HepG2 (cell line): ENCODE measurements at regions not wholly inside any gene's neighbourhood (a gene's known extent, or its start where the extent isn't known, plus 50 kb on each side); places are given as distances from the start of the nearest gene placed in this dataset.
A peak's percentile ranks its signal among the peaks of the same experiment; 100 is the strongest.

Experiments
- ATAC-seq: fragments of 200-7000 bp; cut with Tn5 transposase; 3 replicates; pipeline ENCODE4 v1.9.1; 2020; ENCODE audit warnings: mild to moderate bottlenecking, moderate library complexity
- BruUV-seq: library from RNA; stranded (reverse); fragments of 400-500 nt; replicated peaks from 2 replicates; lab custom pipeline; 2021; lab: Mats Ljungman, UMichigan
- CTCF ChIA-PET: fragments of 300-600 bp; formaldehyde crosslinking; extraction: SDS; loops from one replicate; lab custom pipeline; 2021; ENCODE audit warnings: low total read pairs, inconsistent platforms, low intra/inter-chr PET ratio; lab: Yijun Ruan, JAX
- POLR2A ChIA-PET: fragments of 350-600 bp; sonication (Branson Sonifier 250); formaldehyde crosslinking; loops from one replicate; lab custom pipeline; 2020; ENCODE audit warnings: antibody characterized with exemption, inconsistent platforms; lab: Yijun Ruan, JAX
- DNase-seq: peaks from one replicate; pipeline ENCODE4 v3.0.0-alpha.2; 2015; ENCODE audit warnings: low spot score
- FAIRE-seq: peaks from 3 replicates; lab custom pipeline; 2011; peaks lifted over from hg19 to GRCh38; lab: Jason Lieb, UNC
- H2AFZ ChIP-seq: one replicate; pipeline ENCODE4 v1.6.1; 2011; ENCODE audit warnings: low read length, inconsistent platforms
- H3K27ac ChIP-seq: fragments of 300-600 bp; 3 replicates; pipeline ENCODE4 v1.8.0; 2011; ENCODE audit warnings: mixed run types, mild to moderate bottlenecking, mixed read lengths, low read length, inconsistent platforms; ENCODE audit not compliant: insufficient read depth; ENCODE audit errors: extremely low read length
- H3K27me3 ChIP-seq, 2 experiments: fragments of 200-600 bp in 1 of 2; 2 replicates in 1 of 2; 3 replicates in 1 of 2; pipeline versions ENCODE4 v1.6.0 to v1.8.0; 2011; ENCODE audit warnings: low read length in 2 of 2, mild to moderate bottlenecking in 2 of 2, moderate library complexity in 2 of 2, inconsistent platforms in 1 of 2; ENCODE audit not compliant: insufficient read depth in 2 of 2, control insufficient read depth in 1 of 2
- H3K36me3 ChIP-seq, 2 experiments: fragments of 200-600 bp in 1 of 2; replicated peaks in 1 of 2; 2 replicates in 1 of 2; 3 replicates in 1 of 2; pipeline versions ENCODE4 v1.5.1 to v1.8.0; 2011; ENCODE audit warnings: low read length in 2 of 2, inconsistent platforms in 1 of 2; ENCODE audit not compliant: insufficient read depth in 2 of 2, control insufficient read depth in 1 of 2
- H3K4me1 ChIP-seq: 2 replicates; pipeline ENCODE4 v1.5.1; 2012; ENCODE audit warnings: low read length, inconsistent platforms; ENCODE audit not compliant: insufficient read depth
- H3K4me2 ChIP-seq: 2 replicates; pipeline ENCODE4 v1.6.0; 2011; ENCODE audit warnings: low read depth, low read length, inconsistent platforms
- H3K4me3 ChIP-seq, 3 experiments: fragments of 200-600 bp in 1 of 3; sonication (generic), shearing (Covaris generic) in 1 of 3; replicated peaks in 1 of 3; 2 replicates each; pipeline ENCODE4 v1.5.1; 2011 to 2016; ENCODE audit warnings: low read length in 3 of 3, inconsistent platforms in 2 of 3, low read depth in 2 of 3, mild to moderate bottlenecking in 2 of 3, control low read depth in 1 of 3, mixed read lengths in 1 of 3; ENCODE audit not compliant: insufficient read depth in 1 of 3
- H3K79me2 ChIP-seq: one replicate; pipeline ENCODE4 v1.6.1; 2011; ENCODE audit warnings: low read length, inconsistent platforms; ENCODE audit not compliant: insufficient read depth
- H3K9ac ChIP-seq: 2 replicates; pipeline ENCODE4 v1.6.0; 2011; ENCODE audit warnings: mild to moderate bottlenecking, low read depth, low read length, inconsistent platforms; ENCODE audit not compliant: insufficient read depth
- H3K9me3 ChIP-seq: 2 replicates; pipeline ENCODE4 v1.5.1; 2012; ENCODE audit warnings: mild to moderate bottlenecking, low read length
- H4K20me1 ChIP-seq: 2 replicates; pipeline ENCODE4 v1.6.0; 2011; ENCODE audit warnings: inconsistent platforms, mild to moderate bottlenecking, low read length, moderate library complexity; ENCODE audit not compliant: insufficient read depth
- ATF4 ChIP-seq, 2 experiments: fragments of 450-650 bp in 1 of 2; sonication (generic) in 1 of 2; formaldehyde crosslinking; IDR thresholded peaks; 2 replicates each; pipeline versions ENCODE4 v1.5.0 to v1.8.0; 2020 to 2022; ENCODE audit warnings: mild to moderate bottlenecking in 1 of 2, missing genetic modification reagents in 1 of 2
- MAFF ChIP-seq: IDR thresholded peaks from 2 replicates; pipeline ENCODE4 v1.6.1; 2011; ENCODE audit warnings: low read depth, low read length, improper control_type of control experiment
- MAFK ChIP-seq, 2 experiments: IDR thresholded peaks in 1 of 2; conservative IDR thresholded peaks in 1 of 2; 2 replicates each; pipeline ENCODE4 v1.6.1; 2011; ENCODE audit warnings: improper control_type of control experiment in 2 of 2, low read length in 2 of 2
- THAP9 ChIP-seq: sonication (generic); formaldehyde crosslinking; IDR thresholded peaks from 2 replicates; pipeline ENCODE4; 2020; ENCODE audit warnings: missing genetic modification reagents, mild to moderate bottlenecking, borderline replicate concordance
- ZNF264 ChIP-seq: sonication (generic); formaldehyde crosslinking; IDR thresholded peaks from 2 replicates; pipeline ENCODE4 v1.4.0; 2020; ENCODE audit warnings: missing genetic modification reagents
- ZNF317 ChIP-seq: sonication (generic); formaldehyde crosslinking; IDR thresholded peaks from 2 replicates; pipeline ENCODE4 v1.5.0; 2020; ENCODE audit warnings: mild to moderate bottlenecking, missing genetic modification reagents
- ZNF646 ChIP-seq: sonication (generic); formaldehyde crosslinking; IDR thresholded peaks from 2 replicates; pipeline ENCODE4 v1.9.0; 2021; ENCODE audit warnings: mild to moderate bottlenecking, missing genetic modification reagents
- WGBS: methylation state at CpG from one replicate; pipeline ENCODE4 v1.1.6; 2017; ENCODE audit warnings: low lambda C conversion rate; 5-methylcytosine and 5-hydroxymethylcytosine counted together
- in situ Hi-C: cut with HindIII; loops from 2 replicates; pipeline ENCODE4 v1.10.0; 2017; ENCODE audit warnings: low pct_unique_long_range_greater_than_20kb; ENCODE audit not compliant: extremely low pct_ligation_motif_present
- intact Hi-C: fragments of 100-400 bp; cut with micrococcal nuclease; formaldehyde crosslinking; loops from one replicate; pipeline ENCODE4 v1.10.0; 2022; ENCODE audit not compliant: unreplicated experiment

GRCh38 chr3:109644332-109644731, 307.0 kb upstream of the DPPA4 start:
- no peak overlapping the region for H3K4me2 ChIP-seq
- ChIA-PET POLR2A (no interaction called here), CTCF (no interaction called here)
- H4K20me1 ChIP-seq = no peaks in the 10 kb centered on the region
- H2AFZ ChIP-seq = no peak overlapping the region
- H3K9me3 ChIP-seq = no peaks in the 10 kb centered on the region
- H3K9ac ChIP-seq = no peak overlapping the region
- BruUV-seq = no TSS peak
- in situ Hi-C loops (no loop called here), intact Hi-C loops (no loop called here)
- FAIRE-seq = no peak
- DNase-seq = no peak
- no peaks in the 10 kb centered on the region for H3K27me3 ChIP-seq
- H3K36me3 ChIP-seq = no peaks in the 10 kb centered on the region
- 31% methylated on average over 2 of the region's 2 CpGs for whole genome bisulfite sequencing
- H3K79me2 ChIP-seq = no peaks in the 10 kb centered on the region
- H3K27ac ChIP-seq = no peak overlapping the region
- peak; percentile 29 to 77; a peak in 3 of 4 replicates for TF ChIP-seq MAFK (conservative IDR thresholded peaks at IDR 0.05 in 1 of 2, IDR thresholded peaks at IDR 0.05 in 1 of 2; ENCODE audit: low read length in 2 of 2)
- TF ChIP-seq ATF4 (CRISPR knock-in tag; IDR thresholded peaks at IDR 0.05) = no peak
- peak; percentile 58; the same call in 1 of the 2 replicates for TF ChIP-seq MAFF
- H3K4me1 ChIP-seq = no peaks in the 10 kb centered on the region
- ATAC-seq = no peak
- no peak overlapping the region for H3K4me3 ChIP-seq

GRCh38 chr3:109644746-109645145, 307.4 kb upstream of the DPPA4 start:
- DNase-seq (no peak), ATAC-seq (no peak), FAIRE-seq (no peak)
- H4K20me1 ChIP-seq = no peaks in the 10 kb centered on the region
- H3K4me1 ChIP-seq = no peaks in the 10 kb centered on the region
- BruUV-seq = no TSS peak
- H3K9me3 ChIP-seq = no peaks in the 10 kb centered on the region
- POLR2A ChIA-PET = no interaction called here
- H3K4me3 ChIP-seq = no peak overlapping the region
- H3K79me2 ChIP-seq = no peaks in the 10 kb centered on the region
- in situ Hi-C loops (no loop called here), intact Hi-C loops (no loop called here)
- no peak overlapping the region for H3K27ac ChIP-seq
- H3K36me3 ChIP-seq = no peaks in the 10 kb centered on the region
- TF ChIP-seq ZNF646 (no peak), ZNF264 (CRISPR knock-in tag) (no peak), THAP9 (CRISPR knock-in tag) (no peak), ZNF317 (no peak)
- WGBS = 4% methylated on average over 3 of the region's 3 CpGs
- no peak overlapping the region for H2AFZ ChIP-seq
- CTCF ChIA-PET = no interaction called here
- H3K27me3 ChIP-seq = no peaks in the 10 kb centered on the region
- H3K4me2 ChIP-seq = no peak overlapping the region
- no peak overlapping the region for H3K9ac ChIP-seq
